Astrocyte (in vitro differentiated cells and primary cell): ENCODE measurements at regions not wholly inside any gene's neighbourhood (a gene's known extent, or its start where the extent isn't known, plus 50 kb on each side); places are given as distances from the start of the nearest gene placed in this dataset.

Source experiments
- DNase-seq: peaks from one replicate; pipeline ENCODE4 v3.0.0-alpha.2; 2010; ENCODE audit warnings: low read depth
- FAIRE-seq: peaks from 2 replicates; lab custom pipeline; 2011; peaks lifted over from hg19 to GRCh38; lab: Jason Lieb, UNC
- H2AFZ ChIP-seq: 2 replicates; pipeline ENCODE4 v1.6.0; 2012; ENCODE audit warnings: low read depth, low read length, inconsistent platforms
- H3K27ac ChIP-seq: 2 replicates; pipeline ENCODE4 v1.5.1; 2011; ENCODE audit warnings: low read depth, low read length, inconsistent platforms
- H3K27me3 ChIP-seq: 2 replicates; pipeline ENCODE4 v1.6.0; 2011; ENCODE audit warnings: low read length, inconsistent platforms; ENCODE audit not compliant: insufficient read depth
- H3K36me3 ChIP-seq: 2 replicates; pipeline ENCODE4 v1.5.1; 2011; ENCODE audit warnings: low read length, inconsistent platforms; ENCODE audit not compliant: insufficient read depth
- H3K4me1 ChIP-seq: 2 replicates; pipeline ENCODE4 v1.5.1; 2011; ENCODE audit warnings: low read length, inconsistent platforms; ENCODE audit not compliant: insufficient read depth
- H3K4me2 ChIP-seq: 2 replicates; pipeline ENCODE4 v1.6.0; 2012; ENCODE audit warnings: low read length, inconsistent platforms
- H3K4me3 ChIP-seq: 2 replicates; pipeline ENCODE4 v1.5.1; 2011; ENCODE audit warnings: low read depth, mild to moderate bottlenecking, low read length, inconsistent platforms; ENCODE audit not compliant: insufficient read depth
- H3K79me2 ChIP-seq: 2 replicates; pipeline ENCODE4 v1.6.0; 2012; ENCODE audit warnings: mild to moderate bottlenecking, low read length, inconsistent platforms; ENCODE audit not compliant: insufficient read depth
- H3K9ac ChIP-seq: 2 replicates; pipeline ENCODE4 v1.6.0; 2012; ENCODE audit warnings: mild to moderate bottlenecking, low read length, inconsistent platforms
- H3K9me3 ChIP-seq: 2 replicates; pipeline ENCODE4 v1.5.1; 2012; ENCODE audit warnings: low read depth, mild to moderate bottlenecking, low read length, inconsistent platforms; ENCODE audit not compliant: insufficient read depth
- H4K20me1 ChIP-seq: 2 replicates; pipeline ENCODE4 v1.6.0; 2012; ENCODE audit warnings: low read length, inconsistent platforms; ENCODE audit not compliant: insufficient read depth
- H3K27ac Mint-ChIP-seq: one replicate; pipeline ENCODE4 v1.8.0; 2021; ENCODE audit warnings: mild to moderate bottlenecking, mixed read lengths; ENCODE audit not compliant: unreplicated experiment
- H3K27me3 Mint-ChIP-seq: one replicate; pipeline ENCODE4 v1.8.0; 2021; ENCODE audit warnings: low read depth, mixed read lengths; ENCODE audit not compliant: unreplicated experiment
- H3K36me3 Mint-ChIP-seq: one replicate; pipeline ENCODE4 v1.8.0; 2021; ENCODE audit warnings: low read depth, mixed read lengths; ENCODE audit not compliant: unreplicated experiment
- H3K4me1 Mint-ChIP-seq: one replicate; pipeline ENCODE4 v1.8.0; 2021; ENCODE audit warnings: low read depth, mixed read lengths; ENCODE audit not compliant: unreplicated experiment
- H3K4me3 Mint-ChIP-seq: one replicate; pipeline ENCODE4 v1.8.0; 2021; ENCODE audit warnings: mild to moderate bottlenecking, moderate library complexity, mixed read lengths; ENCODE audit not compliant: unreplicated experiment
- H3K9me3 Mint-ChIP-seq: one replicate; pipeline ENCODE4 v1.8.0; 2021; ENCODE audit warnings: mild to moderate bottlenecking, mixed read lengths; ENCODE audit not compliant: unreplicated experiment
- CTCF ChIP-seq: IDR thresholded peaks from 2 replicates; pipeline ENCODE4 v1.5.1; 2011; ENCODE audit warnings: low read depth, mild to moderate bottlenecking, inconsistent platforms, low read length, moderate library complexity; ENCODE audit not compliant: insufficient read depth
- EZH2 ChIP-seq: IDR thresholded peaks from 2 replicates; pipeline ENCODE4 v1.6.1; 2012; ENCODE audit warnings: mild to moderate bottlenecking, low read length, inconsistent platforms; ENCODE audit not compliant: insufficient read depth

- Mint-ChIP-seq H3K27me3 (peaks cover 3% of the 10 kb centered on the region), H3K27ac (no peak overlapping the region), H3K4me1 (peaks cover 8% of the 10 kb centered on the region), H3K9me3 (no peaks in the 10 kb centered on the region), H3K36me3 (no peaks in the 10 kb centered on the region), H3K4me3 (no peak overlapping the region)
- peak; percentile 90 for FAIRE-seq
- Histone ChIP-seq H4K20me1 (no peaks in the 10 kb centered on the region), H3K36me3 (no peaks in the 10 kb centered on the region), H3K79me2 (no peaks in the 10 kb centered on the region), H3K4me2 (no peak overlapping the region), H3K9me3 (no peaks in the 10 kb centered on the region), H3K4me1 (no peaks in the 10 kb centered on the region), H3K27me3 (no peaks in the 10 kb centered on the region), H3K4me3 (no peak overlapping the region), H2AFZ (no peak overlapping the region), H3K27ac (no peak overlapping the region), H3K9ac (no peak overlapping the region)
- TF ChIP-seq EZH2 = no peak
- no peak for TF ChIP-seq CTCF
- no peak for DNase-seq
These were observed 89.9 kb downstream of the FTHL17 start for GRCh38 chrX:30981968-30982367.

GRCh38 chrX:30979271-30979670 lies 90.2 kb upstream of the TAB3 start:
- H4K20me1 ChIP-seq = no peaks in the 10 kb centered on the region
- Mint-ChIP-seq H3K36me3 (no peaks in the 10 kb centered on the region), H3K27ac (no peak overlapping the region), H3K4me3 (no peak overlapping the region), H3K27me3 (peaks cover 3% of the 10 kb centered on the region), H3K4me1 (peaks cover 8% of the 10 kb centered on the region), H3K9me3 (no peaks in the 10 kb centered on the region)
- no peak overlapping the region for H3K4me3 ChIP-seq
- H3K79me2 ChIP-seq = no peaks in the 10 kb centered on the region
- H3K27me3 ChIP-seq = no peaks in the 10 kb centered on the region
- no peaks in the 10 kb centered on the region for H3K36me3 ChIP-seq
- H2AFZ ChIP-seq = no peak overlapping the region
- no peak overlapping the region for H3K27ac ChIP-seq
- H3K4me2 ChIP-seq = no peak overlapping the region
- DNase-seq (no peak), FAIRE-seq (no peak)
- no peaks in the 10 kb centered on the region for H3K9me3 ChIP-seq
- no peaks in the 10 kb centered on the region for H3K4me1 ChIP-seq
- TF ChIP-seq EZH2 (no peak), CTCF (no peak)
- no peak overlapping the region for H3K9ac ChIP-seq

- Histone ChIP-seq H3K27ac (no peak overlapping the region), H3K36me3 (no peaks in the 10 kb centered on the region), H2AFZ (no peak overlapping the region), H3K9ac (no peak overlapping the region), H3K79me2 (no peaks in the 10 kb centered on the region), H4K20me1 (no peaks in the 10 kb centered on the region), H3K4me3 (no peak overlapping the region), H3K4me2 (no peak overlapping the region), H3K27me3 (no peaks in the 10 kb centered on the region), H3K9me3 (no peaks in the 10 kb centered on the region), H3K4me1 (no peaks in the 10 kb centered on the region)
- no peaks in the 10 kb centered on the region for H3K36me3 Mint-ChIP-seq
- TF ChIP-seq EZH2 = no peak
- no peak for TF ChIP-seq CTCF
- DNase-seq = no peak
- no peaks in the 10 kb centered on the region for H3K9me3 Mint-ChIP-seq
- peaks cover 6% of the 10 kb centered on the region for H3K4me1 Mint-ChIP-seq
- no peak overlapping the region for H3K4me3 Mint-ChIP-seq
- H3K27me3 Mint-ChIP-seq = no peaks in the 10 kb centered on the region
- peak overlapping the region; percentile 20 for H3K27ac Mint-ChIP-seq
- FAIRE-seq = peak; percentile 79
These were observed 86.4 kb upstream of the TAB3 start for GRCh38 chrX:30975467-30975866.
